ENCODE measurements at regions not wholly inside any gene's neighbourhood (a gene's known extent, or its start where the extent isn't known, plus 50 kb on each side); places are given as distances from the start of the nearest gene placed in this dataset.

- no peak for DNase-seq
Measured at GRCh38 chr18:76684265-76684664, 138.1 kb upstream of the ZNF236 start.

- no peak for DNase-seq
Measured at GRCh38 chr18:76679945-76680344, 142.4 kb upstream of the ZNF236 start.

- no peak for DNase-seq
Measured at GRCh38 chr18:76679259-76679658, 143.1 kb upstream of the ZNF236 start.

GRCh38 chr18:76678248-76678647, 144.1 kb upstream of the ZNF236 start:
- DNase-seq, result peak in 10 of 14 donors; percentile 19 to 74 (median 40)

- no peak for DNase-seq
Measured at GRCh38 chr18:76674596-76674995, 147.8 kb upstream of the ZNF236 start.

GRCh38 chr18:76673281-76674185, 148.8 kb upstream of the ZNF236 start:
- no peak for DNase-seq

GRCh38 chr18:76672627-76673026, 149.7 kb upstream of the ZNF236 start:
- no peak for DNase-seq

- no peak for DNase-seq
Measured at GRCh38 chr18:76670564-76671288, 151.6 kb upstream of the ZNF236 start.

- no peak for DNase-seq
Measured at GRCh38 chr18:76668546-76668945, 153.8 kb upstream of the ZNF236 start.

- DNase-seq, result no peak
Measured at GRCh38 chr18:76668119-76668518, 154.2 kb upstream of the ZNF236 start.

GRCh38 chr18:76667603-76668002, 154.8 kb upstream of the ZNF236 start:
- DNase-seq, result no peak

GRCh38 chr18:76662626-76663025, 159.7 kb upstream of the ZNF236 start:
- DNase-seq, result no peak

- DNase-seq, result no peak
Measured at GRCh38 chr18:76660571-76661192, 161.7 kb upstream of the ZNF236 start.

- DNase-seq, result no peak
Measured at GRCh38 chr18:76658627-76659026, 163.6 kb upstream of the ZNF516 start.

- DNase-seq, result no peak
Measured at GRCh38 chr18:76657911-76658470, 162.9 kb upstream of the ZNF516 start.

GRCh38 chr18:76656925-76657827, 162.1 kb upstream of the ZNF516 start:
- no peak for DNase-seq

GRCh38 chr18:76654577-76654976, 159.5 kb upstream of the ZNF516 start:
- no peak for DNase-seq

- no peak for DNase-seq
Measured at GRCh38 chr18:76647322-76647721, 152.3 kb upstream of the ZNF516 start.

GRCh38 chr18:76644580-76644979, 149.5 kb upstream of the ZNF516 start:
- no peak for DNase-seq

GRCh38 chr18:76643996-76644395, 149.0 kb upstream of the ZNF516 start:
- no peak for DNase-seq

- DNase-seq, result no peak
Measured at GRCh38 chr18:76643199-76643598, 148.2 kb upstream of the ZNF516 start.

- DNase-seq, result no peak
Measured at GRCh38 chr18:76640438-76640837, 145.4 kb upstream of the ZNF516 start.
